CD14-positive monocyte (primary cell): ENCODE measurements at regions not wholly inside any gene's neighbourhood (a gene's known extent, or its start where the extent isn't known, plus 50 kb on each side); places are given as distances from the start of the nearest gene placed in this dataset.

Experiments
- DNase-seq, 3 donors: peaks; one replicate each; pipeline ENCODE4 v3.0.0-alpha.2; 2011 to 2022
- H2AFZ ChIP-seq: 2 replicates; pipeline ENCODE4 v1.6.0; 2012; ENCODE audit warnings: mild to moderate bottlenecking, low read depth, low read length, inconsistent platforms; ENCODE audit not compliant: insufficient read depth, poor library complexity, severe bottlenecking
- H3K27ac ChIP-seq, 2 donors: 1 replicate in 1 of 2; 2 replicates in 1 of 2; pipeline ENCODE4 v1.5.1; 2012 to 2013; ENCODE audit warnings: low read length in 2 of 2, control low read depth in 1 of 2, inconsistent platforms in 1 of 2, low read depth in 1 of 2, mild to moderate bottlenecking in 1 of 2
- H3K27me3 ChIP-seq, 2 donors: one replicate each; pipeline versions ENCODE4 v1.6.0 to v1.6.1; 2011 to 2013; ENCODE audit warnings: low read length in 2 of 2; ENCODE audit not compliant: control insufficient read depth in 2 of 2, insufficient read depth in 2 of 2
- H3K36me3 ChIP-seq, 2 donors: replicated peaks in 1 of 2; 1 replicate in 1 of 2; 2 replicates in 1 of 2; pipeline versions ENCODE4 v1.5.1 to v1.6.1; 2012 to 2013; ENCODE audit warnings: low read length in 2 of 2, control low read depth in 1 of 2, inconsistent platforms in 1 of 2, mild to moderate bottlenecking in 1 of 2; ENCODE audit not compliant: insufficient read depth in 2 of 2, control insufficient read depth in 1 of 2
- H3K4me1 ChIP-seq, 2 donors: 1 replicate in 1 of 2; 2 replicates in 1 of 2; pipeline versions ENCODE4 v1.5.1 to v1.6.1; 2012 to 2013; ENCODE audit warnings: low read length in 2 of 2, control low read depth in 1 of 2, inconsistent platforms in 1 of 2, mild to moderate bottlenecking in 1 of 2, moderate library complexity in 1 of 2; ENCODE audit not compliant: insufficient read depth in 2 of 2, control insufficient read depth in 1 of 2
- H3K4me2 ChIP-seq: replicated peaks from 2 replicates; pipeline ENCODE3; 2012; ENCODE audit warnings: low read length, moderate library complexity, mild to moderate bottlenecking; ENCODE audit not compliant: poor library complexity, severe bottlenecking; ENCODE audit errors: extremely low read depth
- H3K4me3 ChIP-seq, 3 experiments: fragments of 200-600 bp in 1 of 3; sonication (generic) in 1 of 3; replicated peaks in 1 of 3; 1 replicate in 2 of 3; 2 replicates in 1 of 3; pipeline ENCODE4 v1.5.1; 2011 to 2013; ENCODE audit warnings: low read length in 3 of 3, mild to moderate bottlenecking in 3 of 3, control low read depth in 2 of 3, low read depth in 2 of 3, inconsistent platforms in 1 of 3, moderate library complexity in 1 of 3
- H3K79me2 ChIP-seq: 2 replicates; pipeline ENCODE4 v1.6.0; 2012; ENCODE audit warnings: mild to moderate bottlenecking, control low read depth, inconsistent platforms, low read length, moderate library complexity; ENCODE audit not compliant: insufficient read depth
- H3K9ac ChIP-seq: 2 replicates; pipeline ENCODE4 v1.6.0; 2017; ENCODE audit warnings: low read length, mild to moderate bottlenecking; ENCODE audit not compliant: insufficient read depth, poor library complexity, severe bottlenecking
- H3K9me3 ChIP-seq, 2 donors: replicated peaks in 1 of 2; 1 replicate in 1 of 2; 2 replicates in 1 of 2; pipeline versions ENCODE4 v1.5.1 to v1.6.1; 2012 to 2013; ENCODE audit warnings: low read length in 2 of 2, control low read depth in 1 of 2; ENCODE audit not compliant: control insufficient read depth in 1 of 2, insufficient read depth in 1 of 2
- H4K20me1 ChIP-seq: 2 replicates; pipeline ENCODE4 v1.6.0; 2012; ENCODE audit warnings: mild to moderate bottlenecking, low read length, control low read depth, moderate library complexity; ENCODE audit not compliant: insufficient read depth
- H3K27ac Mint-ChIP-seq, 7 donors: one replicate each; pipeline ENCODE4 v1.8.0; 2020; ENCODE audit warnings: mild to moderate bottlenecking in 7 of 7, mixed read lengths in 7 of 7, moderate library complexity in 6 of 7, inconsistent platforms in 2 of 7
- H3K27me3 Mint-ChIP-seq, 3 donors: one replicate each; pipeline ENCODE4 v1.8.0; 2021 to 2022; ENCODE audit warnings: low read depth in 3 of 3, mild to moderate bottlenecking in 3 of 3, mixed read lengths in 3 of 3, moderate library complexity in 3 of 3, inconsistent platforms in 1 of 3
- H3K36me3 Mint-ChIP-seq, 2 donors: one replicate each; pipeline ENCODE4 v1.8.0; 2020; ENCODE audit warnings: mixed read lengths in 2 of 2, inconsistent platforms in 1 of 2, mild to moderate bottlenecking in 1 of 2
- H3K4me1 Mint-ChIP-seq: one replicate; pipeline ENCODE4 v1.8.0; 2020; ENCODE audit warnings: mild to moderate bottlenecking, mixed read lengths
- H3K4me3 Mint-ChIP-seq, 2 donors: one replicate each; pipeline ENCODE4 v1.8.0; 2020; ENCODE audit warnings: mild to moderate bottlenecking in 2 of 2, mixed read lengths in 2 of 2, moderate library complexity in 1 of 2
- H3K9me3 Mint-ChIP-seq, 7 donors: one replicate each; pipeline ENCODE4 v1.8.0; 2020 to 2022; ENCODE audit warnings: mixed read lengths in 7 of 7, mild to moderate bottlenecking in 6 of 7, moderate library complexity in 6 of 7, inconsistent platforms in 2 of 7
- whole genome bisulfite sequencing: methylation state at CpG from one replicate; pipeline ENCODE4 v1.1.5; 2013; ENCODE audit warnings: missing lambda C conversion rate; ENCODE audit not compliant: insufficient coverage; 5-methylcytosine and 5-hydroxymethylcytosine counted together
- intact Hi-C, 2 donors: fragments of 100-400 bp; cut with micrococcal nuclease; formaldehyde crosslinking; loops; one replicate each; pipeline versions ENCODE4 v1.15.0 to v1.15.1; 2023
- TF ChIP-seq, protein P1 (sequence below): fragments of 200-600 bp; IDR thresholded peaks from one replicate; pipeline ENCODE4 v1.8.0; 2022; ENCODE audit warnings: antibody characterized with exemption, mild to moderate bottlenecking

DNA sequence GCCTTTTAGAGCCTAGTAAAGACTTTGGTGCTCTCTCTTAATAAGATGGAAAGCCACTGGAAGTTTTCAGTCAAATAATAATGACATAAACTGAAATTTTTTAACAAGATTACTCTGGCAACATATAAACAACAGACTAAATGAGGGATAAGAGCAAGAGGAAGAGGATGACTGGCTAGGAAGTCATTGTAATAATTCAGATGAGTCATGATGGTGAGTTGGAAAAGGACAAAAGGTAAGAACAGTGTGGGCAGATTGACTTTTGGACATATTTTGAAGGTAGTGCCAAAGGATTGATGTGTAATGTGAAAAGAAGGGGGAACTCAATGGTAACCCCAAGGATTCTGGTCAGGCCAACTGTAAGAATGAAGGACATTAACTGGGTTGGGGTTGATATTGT lies 310.3 kb downstream of the NOL4 start:
- Histone ChIP-seq H3K9ac (no peak overlapping the region), H3K36me3 (no peaks in the 10 kb centered on the region), H2AFZ (no peak overlapping the region), H4K20me1 (no peaks in the 10 kb centered on the region), H3K79me2 (no peaks in the 10 kb centered on the region), H3K9me3 (no peaks in the 10 kb centered on the region), H3K27me3 (no peaks in the 10 kb centered on the region), H3K4me2 (no peak overlapping the region), H3K4me3 (no peak overlapping the region), H3K4me1 (no peaks in the 10 kb centered on the region), H3K27ac (no peak overlapping the region)
- Mint-ChIP-seq H3K27me3 (no peaks in the 10 kb centered on the region), H3K4me3 (no peak overlapping the region), H3K27ac (no peak overlapping the region), H3K4me1 (no peaks in the 10 kb centered on the region), H3K36me3 (no peaks in the 10 kb centered on the region), H3K9me3 (peaks cover 0 to 5% (median 1%) of the 10 kb centered on the region in 7 donors)
- no peak for DNase-seq
- TF ChIP-seq, protein P1, sequence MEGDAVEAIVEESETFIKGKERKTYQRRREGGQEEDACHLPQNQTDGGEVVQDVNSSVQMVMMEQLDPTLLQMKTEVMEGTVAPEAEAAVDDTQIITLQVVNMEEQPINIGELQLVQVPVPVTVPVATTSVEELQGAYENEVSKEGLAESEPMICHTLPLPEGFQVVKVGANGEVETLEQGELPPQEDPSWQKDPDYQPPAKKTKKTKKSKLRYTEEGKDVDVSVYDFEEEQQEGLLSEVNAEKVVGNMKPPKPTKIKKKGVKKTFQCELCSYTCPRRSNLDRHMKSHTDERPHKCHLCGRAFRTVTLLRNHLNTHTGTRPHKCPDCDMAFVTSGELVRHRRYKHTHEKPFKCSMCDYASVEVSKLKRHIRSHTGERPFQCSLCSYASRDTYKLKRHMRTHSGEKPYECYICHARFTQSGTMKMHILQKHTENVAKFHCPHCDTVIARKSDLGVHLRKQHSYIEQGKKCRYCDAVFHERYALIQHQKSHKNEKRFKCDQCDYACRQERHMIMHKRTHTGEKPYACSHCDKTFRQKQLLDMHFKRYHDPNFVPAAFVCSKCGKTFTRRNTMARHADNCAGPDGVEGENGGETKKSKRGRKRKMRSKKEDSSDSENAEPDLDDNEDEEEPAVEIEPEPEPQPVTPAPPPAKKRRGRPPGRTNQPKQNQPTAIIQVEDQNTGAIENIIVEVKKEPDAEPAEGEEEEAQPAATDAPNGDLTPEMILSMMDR, result no peak
- intact Hi-C loops, result no loop called here

DNA sequence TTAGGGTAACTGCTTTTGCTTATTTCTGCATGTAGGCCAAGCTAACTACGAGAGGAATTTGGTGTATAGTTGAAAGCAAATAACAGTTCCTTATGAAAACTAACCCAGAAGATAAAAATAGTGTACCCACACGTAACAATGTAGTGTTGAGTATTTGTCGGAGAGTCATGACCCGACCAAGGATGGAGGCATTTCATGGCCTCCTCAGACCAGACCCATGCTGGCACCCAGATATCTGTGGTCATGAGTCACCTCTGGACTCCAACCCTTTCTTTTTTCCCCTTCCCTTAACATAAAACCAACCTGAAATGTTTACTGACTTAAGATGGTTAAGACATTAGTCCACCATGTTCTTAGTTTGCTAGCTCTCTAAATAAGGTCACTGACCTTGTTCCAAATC lies 318.7 kb downstream of the NOL4 start:
- H3K27me3 ChIP-seq, result no peaks in the 10 kb centered on the region
- intact Hi-C loops, result no loop called here
- no peak overlapping the region for H3K4me2 ChIP-seq
- no peaks in the 10 kb centered on the region for H3K79me2 ChIP-seq
- H3K27me3 Mint-ChIP-seq, result no peaks in the 10 kb centered on the region
- no peaks in the 10 kb centered on the region for H4K20me1 ChIP-seq
- H3K27ac Mint-ChIP-seq, result no peak overlapping the region
- no peaks in the 10 kb centered on the region for H3K36me3 ChIP-seq
- TF ChIP-seq, protein P1, result no peak
- no peak overlapping the region for H3K9ac ChIP-seq
- DNase-seq, result no peak
- no peaks in the 10 kb centered on the region for H3K36me3 Mint-ChIP-seq
- no peak overlapping the region for H3K4me3 Mint-ChIP-seq
- peaks cover 3 to 16% (median 8%) of the 10 kb centered on the region in 7 donors for H3K9me3 Mint-ChIP-seq
- no peaks in the 10 kb centered on the region for H3K4me1 Mint-ChIP-seq
- no peak overlapping the region for H2AFZ ChIP-seq
- peaks cover 0 to 13% of the 10 kb centered on the region in 2 donors for H3K9me3 ChIP-seq
- no peak overlapping the region for H3K4me3 ChIP-seq
- no CpG with 5 or more reads among the region's 4 CpGs for WGBS
- no peaks in the 10 kb centered on the region for H3K4me1 ChIP-seq
- H3K27ac ChIP-seq, result no peak overlapping the region
